ENCODE measurements at regions not wholly inside any gene's neighbourhood (a gene's known extent, or its start where the extent isn't known, plus 50 kb on each side); places are given as distances from the start of the nearest gene placed in this dataset.

- no peaks in the 10 kb centered on the region for H3K9me3 ChIP-seq (ENCODE audit: low read length)
- H4K20me1 ChIP-seq (ENCODE audit: insufficient read depth): no peaks in the 10 kb centered on the region
- peaks cover 5% of the 10 kb centered on the region for H3F3A ChIP-seq (ENCODE audit: insufficient read depth, low read length, poor library complexity, severe bottlenecking)
- H2AFZ ChIP-seq (ENCODE audit: low read depth, low read length): no peak overlapping the region
- no peak overlapping the region for H3K9ac ChIP-seq (ENCODE audit: low read length)
- H3K9me2 ChIP-seq (ENCODE audit: insufficient read depth, low read length): no peaks in the 10 kb centered on the region
- H3K4me3 ChIP-seq (ENCODE audit: low read length): no peak overlapping the region
- H3K27ac ChIP-seq (ENCODE audit: low read length): no peak overlapping the region
- TF ChIP-seq EP300 (conservative IDR thresholded peaks at IDR 0.05; ENCODE audit: poor library complexity, severe bottlenecking) (no peak), SMC3 (conservative IDR thresholded peaks at IDR 0.05; ENCODE audit: poor library complexity) (no peak), MXI1 (conservative IDR thresholded peaks at IDR 0.05; ENCODE audit: poor library complexity, severe bottlenecking) (no peak), REST (IDR thresholded peaks at IDR 0.05; ENCODE audit: borderline replicate concordance) (no peak), TAF1 (IDR thresholded peaks at IDR 0.05; ENCODE audit: low read depth) (no peak), POLR2AphosphoS5 (IDR thresholded peaks at IDR 0.05) (no peak), CTCF (IDR thresholded peaks at IDR 0.05; ENCODE audit: poor library complexity, severe bottlenecking) (no peak), RAD21 (conservative IDR thresholded peaks at IDR 0.05) (no peak), EZH2 (IDR thresholded peaks at IDR 0.05; ENCODE audit: borderline replicate concordance, insufficient read depth, low read length, poor library complexity, severe bottlenecking) (no peak)
- H3K4me2 ChIP-seq (ENCODE audit: low read length): no peak overlapping the region
- H3K36me3 ChIP-seq (ENCODE audit: insufficient read depth, low read length): no peaks in the 10 kb centered on the region
- peaks cover 30% of the 10 kb centered on the region for H3K79me2 ChIP-seq (replicated peaks; ENCODE audit: insufficient read depth, low read length)
- H3K27me3 ChIP-seq (ENCODE audit: insufficient read depth, low read depth, low read length): peaks cover 25% of the 10 kb centered on the region
These were observed 388.6 kb downstream of the BCAT1 start for GRCh38 chr12:24560192-24560775.

DNA sequence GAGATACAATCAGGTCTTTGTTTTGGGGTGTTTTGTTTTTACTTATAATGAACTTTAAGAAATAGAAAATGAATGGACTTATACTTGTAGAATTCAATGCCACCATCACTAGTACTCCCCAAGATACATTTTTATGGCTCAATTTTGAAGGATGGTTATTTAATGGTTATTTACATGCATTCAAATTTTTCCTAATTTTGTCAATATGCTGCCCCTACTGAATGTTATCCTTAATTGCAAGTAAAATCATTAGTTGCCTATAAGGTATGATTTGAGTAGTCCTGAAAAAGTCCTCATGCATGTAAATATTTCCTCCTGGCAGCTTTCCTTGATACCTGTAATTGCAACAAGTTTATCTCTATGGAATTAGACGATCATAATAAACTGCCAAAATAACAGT is 391.2 kb downstream of the BCAT1 start:
- Histone ChIP-seq H2AFZ (ENCODE audit: low read depth, low read length) (no peak overlapping the region), H4K20me1 (ENCODE audit: insufficient read depth) (no peaks in the 10 kb centered on the region), H3K27me3 (ENCODE audit: insufficient read depth, low read depth, low read length) (peaks cover 15% of the 10 kb centered on the region), H3K4me2 (ENCODE audit: low read length) (no peak overlapping the region), H3K9me3 (ENCODE audit: low read length) (no peaks in the 10 kb centered on the region), H3K9me2 (ENCODE audit: insufficient read depth, low read length) (no peaks in the 10 kb centered on the region), H3K9ac (ENCODE audit: low read length) (no peak overlapping the region), H3K4me3 (ENCODE audit: low read length) (no peak overlapping the region), H3K79me2 (replicated peaks; ENCODE audit: insufficient read depth, low read length) (peaks cover 30% of the 10 kb centered on the region), H3K27ac (ENCODE audit: low read length) (no peak overlapping the region), H3F3A (ENCODE audit: insufficient read depth, low read length, poor library complexity, severe bottlenecking) (peaks cover 5% of the 10 kb centered on the region), H3K36me3 (ENCODE audit: insufficient read depth, low read length) (no peaks in the 10 kb centered on the region)
- TF ChIP-seq EZH2 (IDR thresholded peaks at IDR 0.05; ENCODE audit: borderline replicate concordance, insufficient read depth, low read length, poor library complexity, severe bottlenecking) (no peak), SMC3 (conservative IDR thresholded peaks at IDR 0.05; ENCODE audit: poor library complexity) (no peak), RAD21 (conservative IDR thresholded peaks at IDR 0.05) (no peak), TAF1 (IDR thresholded peaks at IDR 0.05; ENCODE audit: low read depth) (no peak), REST (IDR thresholded peaks at IDR 0.05; ENCODE audit: borderline replicate concordance) (no peak), CTCF (IDR thresholded peaks at IDR 0.05; ENCODE audit: poor library complexity, severe bottlenecking) (no peak), EP300 (conservative IDR thresholded peaks at IDR 0.05; ENCODE audit: poor library complexity, severe bottlenecking) (no peak), POLR2AphosphoS5 (IDR thresholded peaks at IDR 0.05) (no peak), MXI1 (conservative IDR thresholded peaks at IDR 0.05; ENCODE audit: poor library complexity, severe bottlenecking) (no peak)
